HEK293 (cell line): ENCODE measurements at regions not wholly inside any gene's neighbourhood (a gene's known extent, or its start where the extent isn't known, plus 50 kb on each side); places are given as distances from the start of the nearest gene placed in this dataset.

Source experiments
- CTCF ChIA-PET: fragments of 350-600 bp; formaldehyde crosslinking; extraction: SDS; loops from one replicate; lab custom pipeline; 2021; ENCODE audit warnings: antibody characterized with exemption; lab: Yijun Ruan, JAX
- POLR2A ChIA-PET: fragments of 300-600 bp; formaldehyde crosslinking; extraction: SDS; loops from one replicate; lab custom pipeline; 2020; ENCODE audit warnings: antibody characterized with exemption, inconsistent platforms; lab: Yijun Ruan, JAX
- H3K27ac ChIP-seq: fragments of 200-500 bp; sonication (Bioruptor generic); 2 replicates; pipeline ENCODE4 v1.5.1; 2014; ENCODE audit warnings: low read depth, low read length, control low read depth, inconsistent platforms; ENCODE audit errors: extremely low read depth
- H3K36me3 ChIP-seq, 2 experiments: fragments of 200-500 bp in 1 of 2; sonication (Bioruptor generic) in 1 of 2; 1 replicate in 1 of 2; 2 replicates in 1 of 2; pipeline ENCODE4 v1.5.1; 2014 to 2017; ENCODE audit warnings: inconsistent platforms in 2 of 2, low read length in 2 of 2; ENCODE audit not compliant: control insufficient read depth in 2 of 2, insufficient read depth in 1 of 2
- H3K4me1 ChIP-seq: fragments of 200-500 bp; sonication (Bioruptor generic); 2 replicates; pipeline ENCODE4 v1.5.1; 2014; ENCODE audit warnings: mild to moderate bottlenecking, low read length, inconsistent platforms; ENCODE audit not compliant: control insufficient read depth, insufficient read depth
- H3K4me3 ChIP-seq: 2 replicates; pipeline ENCODE4 v1.5.1; 2011; ENCODE audit warnings: low read depth, mild to moderate bottlenecking, control low read depth, low read length, moderate library complexity
- H3K9me3 ChIP-seq: fragments of 200-500 bp; sonication (Bioruptor generic); 2 replicates; pipeline ENCODE4 v1.5.1; 2014; ENCODE audit warnings: low read depth, low read length, inconsistent platforms; ENCODE audit not compliant: control insufficient read depth, insufficient read depth
- EGR2 ChIP-seq: fragments of 450-650 bp; formaldehyde crosslinking; IDR thresholded peaks from 2 replicates; pipeline ENCODE4 v1.5.1; 2016; ENCODE audit warnings: low read depth, missing biosample characterization, missing genetic modification characterization
- FEZF1 ChIP-seq: fragments of 450-650 bp; formaldehyde crosslinking; IDR thresholded peaks from 2 replicates; pipeline ENCODE4 v1.5.1; 2016; ENCODE audit warnings: missing biosample characterization, missing genetic modification characterization
- KLF8 ChIP-seq: fragments of 450-650 bp; formaldehyde crosslinking; IDR thresholded peaks from 2 replicates; pipeline ENCODE4 v1.5.1; 2016; ENCODE audit warnings: missing biosample characterization, missing genetic modification characterization
- MZF1 ChIP-seq: fragments of 450-650 bp; formaldehyde crosslinking; IDR thresholded peaks from 2 replicates; pipeline ENCODE4 v1.5.1; 2017; ENCODE audit warnings: missing biosample characterization, missing genetic modification characterization, borderline replicate concordance
- SCRT2 ChIP-seq: fragments of 450-650 bp; formaldehyde crosslinking; IDR thresholded peaks from 2 replicates; pipeline ENCODE4 v1.5.1; 2016; ENCODE audit warnings: missing biosample characterization, missing genetic modification characterization
- SETDB1 ChIP-seq: IDR thresholded peaks from one replicate; pipeline ENCODE4 v1.6.1; 2017; ENCODE audit warnings: mild to moderate bottlenecking, low read length, moderate library complexity, mixed read lengths; ENCODE audit not compliant: insufficient read length
- TSHZ1 ChIP-seq: fragments of 450-650 bp; formaldehyde crosslinking; IDR thresholded peaks from 2 replicates; pipeline ENCODE4 v1.5.1; 2016; ENCODE audit warnings: missing biosample characterization, missing genetic modification characterization, borderline replicate concordance
- ZFP37 ChIP-seq: fragments of 450-650 bp; formaldehyde crosslinking; IDR thresholded peaks from 2 replicates; pipeline ENCODE4 v1.5.1; 2016; ENCODE audit warnings: missing biosample characterization, missing genetic modification characterization
- ZNF341 ChIP-seq: fragments of 450-650 bp; formaldehyde crosslinking; IDR thresholded peaks from 2 replicates; pipeline ENCODE4; 2016; ENCODE audit warnings: low read depth, missing biosample characterization, missing genetic modification characterization
- ZNF423 ChIP-seq: fragments of 450-650 bp; formaldehyde crosslinking; IDR thresholded peaks from 2 replicates; pipeline ENCODE4 v1.5.1; 2016; ENCODE audit warnings: missing biosample characterization, missing genetic modification characterization
- ZNF514 ChIP-seq: fragments of 450-650 bp; formaldehyde crosslinking; IDR thresholded peaks from 2 replicates; pipeline ENCODE4 v1.5.1; 2016; ENCODE audit warnings: missing biosample characterization, missing genetic modification characterization
- ZNF544 ChIP-seq: fragments of 450-650 bp; formaldehyde crosslinking; IDR thresholded peaks from 2 replicates; pipeline ENCODE4 v1.5.0; 2017; ENCODE audit warnings: missing biosample characterization, missing genetic modification characterization
- ZNF561 ChIP-seq: fragments of 450-650 bp; IDR thresholded peaks from 2 replicates; pipeline ENCODE4 v1.5.1; 2018; ENCODE audit warnings: missing biosample characterization, missing genetic modification characterization, borderline replicate concordance
- ZNF701 ChIP-seq: fragments of 450-650 bp; formaldehyde crosslinking; IDR thresholded peaks from 2 replicates; pipeline ENCODE4 v1.5.1; 2016; ENCODE audit warnings: missing biosample characterization, missing genetic modification characterization
- ZNF707 ChIP-seq: fragments of 450-650 bp; formaldehyde crosslinking; IDR thresholded peaks from 2 replicates; pipeline ENCODE4 v1.5.1; 2016; ENCODE audit warnings: missing biosample characterization, missing genetic modification characterization
- ZNF747 ChIP-seq: fragments of 450-650 bp; formaldehyde crosslinking; IDR thresholded peaks from 2 replicates; pipeline ENCODE4 v1.5.1; 2016; ENCODE audit warnings: missing biosample characterization, missing genetic modification characterization
- ZNF776 ChIP-seq: fragments of 450-650 bp; formaldehyde crosslinking; IDR thresholded peaks from 2 replicates; pipeline ENCODE4 v1.5.0; 2017; ENCODE audit warnings: missing biosample characterization, missing genetic modification characterization, borderline replicate concordance
- ZNF785 ChIP-seq: fragments of 450-650 bp; formaldehyde crosslinking; IDR thresholded peaks from 2 replicates; pipeline ENCODE4 v1.5.1; 2016; ENCODE audit warnings: missing biosample characterization, missing genetic modification characterization
- ZXDB ChIP-seq: fragments of 450-650 bp; formaldehyde crosslinking; IDR thresholded peaks from 2 replicates; pipeline ENCODE4 v1.5.1; 2016; ENCODE audit warnings: missing biosample characterization, missing genetic modification characterization
- TF ChIP-seq, protein P1 (sequence below): fragments of 450-650 bp; formaldehyde crosslinking; IDR thresholded peaks from 2 replicates; pipeline ENCODE4 v1.5.1; 2017; ENCODE audit warnings: missing biosample characterization, missing genetic modification characterization
- TF ChIP-seq, protein P2 (sequence below): fragments of 450-650 bp; formaldehyde crosslinking; IDR thresholded peaks from 2 replicates; pipeline ENCODE4 v1.5.1; 2016; ENCODE audit warnings: missing biosample characterization, missing genetic modification characterization

- TF ChIP-seq EGR2 = no peak
- TF ChIP-seq SCRT2 (tag by site-specific recombination) = peak; percentile 32; the same call in 1 of the 2 replicates
- ChIA-PET CTCF (no interaction called here), POLR2A (no interaction called here)
- Histone ChIP-seq H3K4me1 (no peaks in the 10 kb centered on the region), H3K27ac (no peak overlapping the region), H3K9me3 (no peaks in the 10 kb centered on the region), H3K4me3 (no peak overlapping the region), H3K36me3 (no peaks in the 10 kb centered on the region)
Observed at GRCh38 chr1:82453511-82454185, 652.9 kb downstream of the ADGRL2 start.

DNA sequence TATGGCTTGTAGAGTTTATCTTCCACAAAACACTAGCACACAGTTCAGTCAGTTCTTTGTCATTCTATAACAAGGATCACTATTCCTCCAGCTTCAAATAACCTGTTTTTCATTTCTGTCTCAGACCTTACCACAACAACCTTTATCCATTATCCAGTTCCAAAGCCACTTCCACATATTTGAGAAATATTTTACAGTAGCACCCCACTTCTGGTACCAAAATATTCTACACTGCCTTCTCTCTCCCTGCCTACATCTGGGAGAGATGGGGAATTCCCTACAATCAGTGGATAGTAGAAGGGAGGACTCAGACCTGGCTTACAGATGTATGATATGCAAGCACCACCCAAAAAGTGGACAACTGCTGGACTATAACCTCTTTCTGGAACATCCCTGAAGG is 651.4 kb downstream of the ADGRL2 start:
- Histone ChIP-seq H3K4me3 (no peak overlapping the region), H3K36me3 (no peaks in the 10 kb centered on the region)
- TF ChIP-seq MZF1 (tag by site-specific recombination) (no peak), ZNF341 (tag by site-specific recombination) (no peak), SETDB1 (peak; percentile 26), ZNF776 (tag by site-specific recombination) (no peak), ZNF707 (tag by site-specific recombination) (peak; percentile 81), ZFP37 (tag by site-specific recombination) (no peak), ZNF544 (tag by site-specific recombination) (no peak)
- TF ChIP-seq, all 188 proteins: peak for 2
- POLR2A ChIA-PET = no interaction called here
- CTCF ChIA-PET = interaction anchor here (1.2 kb wide), 1 partner anchor 18 kb away, joined by 3 read pairs; no protein-coding TSS in a partner anchor
- Histone ChIP-seq H3K9me3 (no peaks in the 10 kb centered on the region), H3K27ac (no peak overlapping the region), H3K4me1 (no peaks in the 10 kb centered on the region)

DNA sequence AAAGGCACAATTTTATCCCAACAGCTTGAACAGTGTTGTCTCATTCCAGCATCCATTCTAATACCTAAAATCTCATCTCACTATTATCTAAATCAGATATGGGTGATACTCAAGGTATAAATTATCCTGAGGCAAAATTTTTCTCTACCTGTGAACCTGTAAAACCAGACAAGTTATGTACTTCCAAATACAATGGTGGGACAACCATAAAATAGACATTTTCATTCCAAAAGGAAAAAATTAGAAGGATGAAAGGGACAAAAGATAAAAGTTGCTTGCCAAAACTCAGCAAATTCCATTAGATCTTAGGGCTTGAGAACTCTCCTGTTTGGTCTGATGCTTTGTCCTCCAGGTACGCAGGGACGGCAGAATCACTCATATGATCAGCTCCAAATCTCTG is 650.5 kb downstream of the ADGRL2 start:
- ChIA-PET CTCF (interaction anchor here (0.6 to 1.2 kb wide), 2 partner anchors 18 to 626 kb away, joined by 3 to 4 read pairs; no protein-coding TSS in a partner anchor), POLR2A (no interaction called here)
- H3K4me1 ChIP-seq = no peaks in the 10 kb centered on the region
- TF ChIP-seq ZNF423 (no peak), ZNF701 (tag by site-specific recombination) (no peak), ZNF514 (tag by site-specific recombination) (no peak), KLF8 (tag by site-specific recombination) (no peak), ZNF785 (tag by site-specific recombination) (no peak), ZNF747 (tag by site-specific recombination) (no peak), ZXDB (tag by site-specific recombination) (no peak), TSHZ1 (tag by site-specific recombination) (no peak), FEZF1 (tag by site-specific recombination) (no peak), ZNF561 (no peak), EGR2 (no peak)
- TF ChIP-seq, protein P1, sequence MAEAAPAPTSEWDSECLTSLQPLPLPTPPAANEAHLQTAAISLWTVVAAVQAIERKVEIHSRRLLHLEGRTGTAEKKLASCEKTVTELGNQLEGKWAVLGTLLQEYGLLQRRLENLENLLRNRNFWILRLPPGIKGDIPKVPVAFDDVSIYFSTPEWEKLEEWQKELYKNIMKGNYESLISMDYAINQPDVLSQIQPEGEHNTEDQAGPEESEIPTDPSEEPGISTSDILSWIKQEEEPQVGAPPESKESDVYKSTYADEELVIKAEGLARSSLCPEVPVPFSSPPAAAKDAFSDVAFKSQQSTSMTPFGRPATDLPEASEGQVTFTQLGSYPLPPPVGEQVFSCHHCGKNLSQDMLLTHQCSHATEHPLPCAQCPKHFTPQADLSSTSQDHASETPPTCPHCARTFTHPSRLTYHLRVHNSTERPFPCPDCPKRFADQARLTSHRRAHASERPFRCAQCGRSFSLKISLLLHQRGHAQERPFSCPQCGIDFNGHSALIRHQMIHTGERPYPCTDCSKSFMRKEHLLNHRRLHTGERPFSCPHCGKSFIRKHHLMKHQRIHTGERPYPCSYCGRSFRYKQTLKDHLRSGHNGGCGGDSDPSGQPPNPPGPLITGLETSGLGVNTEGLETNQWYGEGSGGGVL = no peak
- TF ChIP-seq, protein P2, sequence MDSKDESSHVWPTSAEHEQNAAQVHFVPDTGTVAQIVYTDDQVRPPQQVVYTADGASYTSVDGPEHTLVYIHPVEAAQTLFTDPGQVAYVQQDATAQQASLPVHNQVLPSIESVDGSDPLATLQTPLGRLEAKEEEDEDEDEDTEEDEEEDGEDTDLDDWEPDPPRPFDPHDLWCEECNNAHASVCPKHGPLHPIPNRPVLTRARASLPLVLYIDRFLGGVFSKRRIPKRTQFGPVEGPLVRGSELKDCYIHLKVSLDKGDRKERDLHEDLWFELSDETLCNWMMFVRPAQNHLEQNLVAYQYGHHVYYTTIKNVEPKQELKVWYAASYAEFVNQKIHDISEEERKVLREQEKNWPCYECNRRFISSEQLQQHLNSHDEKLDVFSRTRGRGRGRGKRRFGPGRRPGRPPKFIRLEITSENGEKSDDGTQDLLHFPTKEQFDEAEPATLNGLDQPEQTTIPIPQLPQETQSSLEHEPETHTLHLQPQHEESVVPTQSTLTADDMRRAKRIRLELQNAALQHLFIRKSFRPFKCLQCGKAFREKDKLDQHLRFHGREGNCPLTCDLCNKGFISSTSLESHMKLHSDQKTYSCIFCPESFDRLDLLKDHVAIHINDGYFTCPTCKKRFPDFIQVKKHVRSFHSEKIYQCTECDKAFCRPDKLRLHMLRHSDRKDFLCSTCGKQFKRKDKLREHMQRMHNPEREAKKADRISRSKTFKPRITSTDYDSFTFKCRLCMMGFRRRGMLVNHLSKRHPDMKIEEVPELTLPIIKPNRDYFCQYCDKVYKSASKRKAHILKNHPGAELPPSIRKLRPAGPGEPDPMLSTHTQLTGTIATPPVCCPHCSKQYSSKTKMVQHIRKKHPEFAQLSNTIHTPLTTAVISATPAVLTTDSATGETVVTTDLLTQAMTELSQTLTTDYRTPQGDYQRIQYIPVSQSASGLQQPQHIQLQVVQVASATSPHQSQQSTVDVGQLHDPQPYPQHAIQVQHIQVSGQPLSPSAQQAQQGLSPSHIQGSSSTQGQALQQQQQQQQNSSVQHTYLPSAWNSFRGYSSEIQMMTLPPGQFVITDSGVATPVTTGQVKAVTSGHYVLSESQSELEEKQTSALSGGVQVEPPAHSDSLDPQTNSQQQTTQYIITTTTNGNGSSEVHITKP (tag by site-specific recombination) = no peak
- H3K9me3 ChIP-seq = no peaks in the 10 kb centered on the region
- H3K4me3 ChIP-seq = no peak overlapping the region
- H3K27ac ChIP-seq = no peak overlapping the region
- no peaks in the 10 kb centered on the region for H3K36me3 ChIP-seq
